ENCODE measurements at regions not wholly inside any gene's neighbourhood (a gene's known extent, or its start where the extent isn't known, plus 50 kb on each side); places are given as distances from the start of the nearest gene placed in this dataset.

- no peak for TF ChIP-seq POLR2A (IDR thresholded peaks at IDR 0.05)
- TF ChIP-seq, protein P1, sequence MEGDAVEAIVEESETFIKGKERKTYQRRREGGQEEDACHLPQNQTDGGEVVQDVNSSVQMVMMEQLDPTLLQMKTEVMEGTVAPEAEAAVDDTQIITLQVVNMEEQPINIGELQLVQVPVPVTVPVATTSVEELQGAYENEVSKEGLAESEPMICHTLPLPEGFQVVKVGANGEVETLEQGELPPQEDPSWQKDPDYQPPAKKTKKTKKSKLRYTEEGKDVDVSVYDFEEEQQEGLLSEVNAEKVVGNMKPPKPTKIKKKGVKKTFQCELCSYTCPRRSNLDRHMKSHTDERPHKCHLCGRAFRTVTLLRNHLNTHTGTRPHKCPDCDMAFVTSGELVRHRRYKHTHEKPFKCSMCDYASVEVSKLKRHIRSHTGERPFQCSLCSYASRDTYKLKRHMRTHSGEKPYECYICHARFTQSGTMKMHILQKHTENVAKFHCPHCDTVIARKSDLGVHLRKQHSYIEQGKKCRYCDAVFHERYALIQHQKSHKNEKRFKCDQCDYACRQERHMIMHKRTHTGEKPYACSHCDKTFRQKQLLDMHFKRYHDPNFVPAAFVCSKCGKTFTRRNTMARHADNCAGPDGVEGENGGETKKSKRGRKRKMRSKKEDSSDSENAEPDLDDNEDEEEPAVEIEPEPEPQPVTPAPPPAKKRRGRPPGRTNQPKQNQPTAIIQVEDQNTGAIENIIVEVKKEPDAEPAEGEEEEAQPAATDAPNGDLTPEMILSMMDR (IDR thresholded peaks at IDR 0.05) = no peak
Measured at GRCh38 chr2:41180387-41180786, 728.5 kb upstream of the SLC8A1 start.

Data from thyroid gland (tissue), 4 donors.